GM18505 (cell line): ENCODE measurements at regions not wholly inside any gene's neighbourhood (a gene's known extent, or its start where the extent isn't known, plus 50 kb on each side); places are given as distances from the start of the nearest gene placed in this dataset.
"Not testable (repeated sequence)": the region's sequence is repeated elsewhere in the genome, so short reads cannot be mapped to it uniquely, and the experiment has no call there.

Experiments used
- ATAC-seq: cut with Tn5 transposase; IDR thresholded peaks from one replicate; pipeline ENCODE4 v1.9.1; 2021; ENCODE audit not compliant: unreplicated experiment
- POLR2A ChIP-seq: IDR thresholded peaks from 4 replicates; pipeline ENCODE4 v1.6.1; 2011; ENCODE audit warnings: borderline replicate concordance; ENCODE audit not compliant: insufficient read depth, insufficient read length; ENCODE audit errors: extremely low read depth

DNA sequence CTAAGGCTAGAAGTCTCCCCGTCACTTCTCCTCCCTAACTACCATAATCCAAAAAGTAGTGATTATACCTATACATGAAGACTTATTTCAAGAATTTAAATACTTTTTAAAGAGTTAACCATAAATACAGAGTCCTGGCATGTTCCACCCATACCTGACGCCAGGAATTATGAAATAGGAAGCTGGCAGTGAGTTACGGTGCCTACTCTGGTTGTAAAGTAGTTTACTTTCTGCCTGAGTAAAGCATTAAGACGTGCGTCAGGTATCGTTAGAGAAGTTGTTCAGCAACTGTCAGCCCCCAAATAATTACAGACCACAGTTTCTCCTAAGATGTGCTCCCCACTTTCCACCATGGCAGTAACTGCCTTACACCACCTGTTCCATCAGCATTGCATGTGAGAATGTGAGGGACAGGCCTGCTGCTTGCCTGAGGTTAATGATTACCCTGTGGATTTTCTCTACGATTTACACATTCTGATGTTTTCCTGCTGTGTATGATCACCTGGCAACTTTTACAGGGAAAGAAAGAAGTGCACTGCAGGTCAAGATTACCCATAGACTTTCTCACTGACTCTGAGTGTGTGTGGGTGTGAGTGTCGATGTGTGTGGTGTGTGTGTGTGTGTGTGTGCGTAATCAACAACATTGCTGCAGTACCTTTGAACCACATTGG is 92.3 kb upstream of the SLC7A11 start:
- ATAC-seq, result no peak
- no peak for TF ChIP-seq POLR2A

DNA sequence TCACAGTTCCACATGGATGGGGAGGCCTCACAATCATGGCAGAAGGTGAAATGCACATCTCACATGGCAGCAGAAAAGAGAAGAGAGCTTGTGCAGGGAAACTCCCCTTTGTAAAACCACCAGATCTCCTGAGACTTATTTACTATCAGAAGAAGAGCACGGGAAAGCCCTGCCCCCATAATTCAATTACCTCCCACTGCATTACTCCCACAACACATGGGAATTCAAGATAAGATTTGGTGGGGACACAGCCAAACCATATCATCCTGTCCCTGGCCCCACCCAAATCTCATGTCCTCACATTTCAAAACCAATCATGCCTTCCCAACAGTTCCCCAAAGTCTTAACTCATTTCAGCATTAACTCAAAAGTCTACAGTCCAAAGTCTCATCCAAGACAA is 90.3 kb upstream of the SLC7A11 start:
- ATAC-seq, result not testable (repeated sequence)

DNA sequence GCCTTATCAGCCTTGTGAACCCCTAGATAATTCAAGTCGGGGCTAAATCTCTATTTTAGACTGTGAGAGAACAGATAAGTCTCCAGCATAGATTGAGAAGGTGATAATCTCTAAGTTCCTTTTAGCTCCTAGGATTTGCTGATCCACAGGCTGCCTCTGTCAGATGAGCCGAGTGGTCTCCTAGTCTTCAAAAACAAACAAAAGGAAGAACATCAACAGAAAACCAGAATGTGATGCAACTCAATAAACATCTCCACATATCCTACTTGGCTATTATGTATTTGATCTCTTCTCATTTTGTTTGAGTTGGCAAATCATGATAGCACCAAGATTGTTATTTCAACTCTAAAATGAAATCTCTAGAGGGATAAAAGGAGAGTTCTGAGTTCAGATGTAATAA is 88.4 kb upstream of the SLC7A11 start:
- TF ChIP-seq POLR2A, result no peak
- no peak for ATAC-seq

DNA sequence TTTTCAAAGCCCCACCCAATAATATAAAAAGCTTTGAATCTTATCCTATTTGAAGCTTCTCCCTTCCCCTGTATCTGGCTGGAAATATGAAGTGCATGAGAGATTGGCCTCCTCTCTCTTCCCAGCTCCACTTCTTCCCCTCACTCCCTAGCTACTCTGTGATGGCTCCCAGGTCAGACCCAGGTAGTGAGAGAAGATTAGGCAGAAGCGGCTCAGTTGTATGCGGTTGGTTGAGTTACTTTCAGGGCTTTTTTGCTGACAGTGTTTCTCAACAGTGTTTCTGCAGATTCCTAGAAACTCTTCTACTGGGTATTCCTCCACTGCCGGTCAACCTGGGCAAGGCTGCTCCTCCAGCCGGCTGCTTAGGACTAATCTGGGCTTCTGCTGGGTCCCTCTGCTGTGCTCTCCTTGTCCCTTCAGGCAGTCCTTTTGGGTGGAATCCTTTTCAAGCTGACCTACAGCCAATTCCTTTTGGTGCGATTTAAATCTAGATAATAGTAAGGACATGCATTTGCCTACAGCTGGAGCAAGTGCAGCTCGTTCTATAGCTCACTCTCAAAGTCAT is 87.4 kb upstream of the SLC7A11 start:
- no peak for TF ChIP-seq POLR2A
- no peak for ATAC-seq

DNA sequence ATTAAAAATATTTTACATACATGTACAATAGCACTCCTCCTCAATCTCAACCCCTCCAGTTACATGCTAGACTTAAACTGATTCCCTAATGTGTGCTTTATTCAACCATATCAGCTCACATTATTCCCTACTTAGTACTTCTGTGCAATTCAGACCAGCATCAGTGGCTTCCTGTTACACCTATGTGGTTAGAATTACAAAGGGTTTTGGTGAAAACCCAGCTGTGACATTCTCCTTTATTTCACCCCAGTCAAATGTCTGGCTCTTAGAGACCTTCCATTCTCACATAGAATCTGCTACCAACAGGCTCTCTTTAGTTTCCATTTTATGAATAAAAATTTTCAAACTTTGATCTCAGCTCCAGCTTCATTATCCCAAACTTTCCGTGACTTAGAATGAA is 85.2 kb upstream of the SLC7A11 start:
- no peak for TF ChIP-seq POLR2A
- ATAC-seq, result no peak

DNA sequence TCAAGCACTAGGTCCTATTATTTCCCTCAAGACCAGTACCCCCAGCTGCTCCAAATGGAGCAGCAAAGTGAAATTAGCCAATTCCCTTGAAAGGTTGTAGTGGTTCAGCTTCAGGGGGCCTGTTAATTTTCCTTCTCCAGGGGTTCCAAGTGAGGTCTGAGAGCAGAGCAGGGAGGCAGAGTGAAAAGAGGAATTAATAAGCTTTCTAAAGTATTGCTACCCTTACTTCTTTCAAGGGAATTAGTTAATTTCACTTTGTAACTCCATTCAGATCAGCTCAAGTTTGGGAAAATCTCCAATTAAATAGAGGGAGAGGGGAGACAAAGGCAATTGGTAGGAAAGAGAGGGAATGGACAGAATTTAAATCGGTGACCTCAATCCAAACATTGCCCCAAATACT is 78.7 kb upstream of the SLC7A11 start:
- ATAC-seq, result no peak
- TF ChIP-seq POLR2A, result no peak

DNA sequence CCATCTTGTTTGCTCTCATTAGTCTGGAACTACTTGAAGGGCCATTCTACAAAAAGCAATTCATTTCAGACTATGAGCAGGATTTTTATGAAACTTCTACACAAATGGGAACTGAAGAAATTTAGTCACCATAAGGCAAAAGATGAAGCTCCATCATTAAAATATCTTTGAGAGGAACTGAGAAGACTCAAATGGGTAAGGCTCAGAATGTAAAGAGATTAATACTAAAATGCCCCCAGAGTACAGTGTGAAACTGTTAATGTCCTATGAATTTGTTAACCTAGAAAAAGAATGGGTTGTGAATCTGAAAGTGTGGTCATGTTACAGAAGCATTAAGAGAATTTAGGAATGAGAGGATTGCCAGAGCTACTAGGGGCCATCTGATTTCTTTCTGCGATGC is 77.9 kb upstream of the SLC7A11 start:
- no peak for ATAC-seq
- no peak for TF ChIP-seq POLR2A

DNA sequence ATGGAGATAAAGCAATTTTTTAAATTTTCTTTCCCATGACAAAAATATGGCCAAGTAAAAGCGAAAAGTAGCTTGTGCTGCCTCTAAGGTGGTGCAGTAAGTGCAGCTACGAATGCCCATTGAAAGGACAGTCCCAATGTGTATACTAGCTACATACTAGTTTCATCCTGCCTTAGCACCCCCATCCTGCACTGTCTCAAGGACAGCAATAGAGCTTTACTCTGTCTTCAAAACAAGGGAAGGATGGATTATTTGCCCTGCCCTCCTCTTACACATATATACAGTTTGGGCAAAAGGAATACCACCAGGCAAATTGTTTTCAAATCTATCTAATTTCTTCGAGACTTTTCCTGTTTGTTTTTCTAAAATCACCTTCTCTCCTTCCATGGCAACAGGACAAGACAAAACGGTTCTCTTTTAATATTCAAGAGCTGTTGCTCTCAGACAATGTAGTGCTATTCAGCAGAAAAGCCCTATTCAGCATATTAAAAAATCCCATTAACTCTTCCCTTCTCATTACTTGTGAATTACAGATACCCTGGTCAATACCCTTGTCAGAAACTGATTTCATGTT is 75.1 kb upstream of the SLC7A11 start:
- no peak for ATAC-seq
- no peak for TF ChIP-seq POLR2A

DNA sequence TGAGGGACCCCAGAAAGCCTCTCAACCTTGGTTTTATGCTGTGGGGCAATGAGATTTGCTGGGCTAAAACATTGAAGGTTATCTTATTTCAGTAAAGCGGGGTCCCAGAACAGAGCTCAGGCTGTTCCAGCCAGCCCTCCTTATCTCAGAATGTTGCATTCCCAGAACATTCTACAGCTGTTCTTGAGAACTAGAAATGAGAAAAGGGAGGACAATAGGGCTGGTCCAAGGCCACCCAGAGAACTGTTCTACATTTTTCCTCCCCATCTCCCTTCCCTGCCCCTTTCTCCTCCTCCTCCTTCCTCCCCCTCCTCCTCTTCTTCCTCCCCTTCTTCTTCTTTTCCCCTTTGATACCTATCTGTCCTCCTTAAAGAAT is 70.4 kb upstream of the SLC7A11 start:
- no peak for ATAC-seq
- no peak for TF ChIP-seq POLR2A

DNA sequence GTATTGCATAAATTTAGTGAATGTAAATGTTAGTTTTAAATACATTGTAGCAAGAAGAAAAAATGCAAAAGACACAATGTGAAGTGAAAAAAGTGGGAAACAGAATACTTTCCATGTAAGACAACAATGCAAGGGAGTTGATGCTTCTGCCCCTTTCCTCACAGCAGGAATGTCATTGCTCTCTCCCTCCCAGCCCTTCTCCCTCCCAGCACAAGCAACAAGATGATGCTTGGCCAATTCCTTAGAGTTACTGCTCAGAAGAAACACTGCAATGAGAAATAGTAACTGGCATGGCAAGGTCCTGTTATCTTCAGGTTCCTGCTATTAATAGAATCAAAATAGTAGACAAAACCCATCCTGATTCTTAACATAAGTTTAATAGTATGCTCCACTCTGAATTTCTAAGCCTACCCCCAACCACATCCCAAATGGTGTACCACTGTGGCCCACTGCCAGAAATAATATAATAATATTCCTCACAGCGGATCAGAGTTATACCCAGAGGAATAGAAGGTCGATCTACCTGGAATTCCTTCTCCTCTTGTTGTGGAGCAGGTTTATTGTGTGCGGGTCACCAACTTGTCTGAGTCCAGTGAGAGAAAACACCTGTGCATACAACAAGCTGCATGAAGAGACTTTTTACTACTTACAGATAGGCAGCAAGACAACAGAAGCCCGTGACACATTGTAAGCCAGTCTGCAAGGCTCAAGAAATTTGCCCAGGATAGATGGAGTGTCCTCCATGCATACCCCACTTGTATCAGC is 69.8 kb upstream of the SLC7A11 start:
- TF ChIP-seq POLR2A, result no peak
- ATAC-seq, result no peak

DNA sequence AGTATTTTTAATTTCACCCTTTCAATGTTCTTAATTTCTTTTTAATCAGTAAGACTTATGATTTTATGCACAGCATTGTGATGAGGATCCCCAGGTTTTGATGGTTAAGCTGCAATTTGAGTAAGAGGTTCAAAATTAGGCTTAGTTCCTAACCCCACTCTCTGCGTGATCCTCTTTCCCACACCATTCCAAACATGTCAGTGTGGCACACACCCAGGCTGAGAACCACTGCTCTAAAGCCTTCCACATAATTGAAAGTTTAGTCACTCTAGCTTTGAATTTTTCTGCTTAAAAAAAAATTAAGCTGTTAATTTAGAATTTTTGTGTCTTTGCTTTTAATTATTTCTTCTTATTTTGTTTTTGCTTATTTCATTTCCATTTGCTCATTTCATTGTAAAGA is 68.8 kb upstream of the SLC7A11 start:
- no peak for TF ChIP-seq POLR2A
- no peak for ATAC-seq

DNA sequence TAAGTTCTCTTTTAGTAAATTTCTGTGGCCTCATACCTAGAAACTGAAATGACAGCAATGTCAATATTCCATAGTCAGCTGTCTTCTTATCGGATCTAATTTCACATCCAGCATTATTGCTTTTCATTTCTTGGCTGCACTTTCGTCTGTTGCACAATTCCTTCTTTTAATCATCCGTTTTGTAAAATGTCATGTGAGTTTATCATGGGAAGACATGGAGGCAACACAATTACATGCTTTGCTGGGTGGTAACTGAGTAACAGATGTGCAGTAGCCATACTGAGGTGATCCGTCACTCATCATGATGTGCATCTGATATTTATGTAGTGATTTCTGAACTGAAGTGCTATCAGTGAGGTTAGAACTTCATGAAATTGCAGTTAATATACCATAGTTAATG is 68.3 kb upstream of the SLC7A11 start:
- no peak for TF ChIP-seq POLR2A

DNA sequence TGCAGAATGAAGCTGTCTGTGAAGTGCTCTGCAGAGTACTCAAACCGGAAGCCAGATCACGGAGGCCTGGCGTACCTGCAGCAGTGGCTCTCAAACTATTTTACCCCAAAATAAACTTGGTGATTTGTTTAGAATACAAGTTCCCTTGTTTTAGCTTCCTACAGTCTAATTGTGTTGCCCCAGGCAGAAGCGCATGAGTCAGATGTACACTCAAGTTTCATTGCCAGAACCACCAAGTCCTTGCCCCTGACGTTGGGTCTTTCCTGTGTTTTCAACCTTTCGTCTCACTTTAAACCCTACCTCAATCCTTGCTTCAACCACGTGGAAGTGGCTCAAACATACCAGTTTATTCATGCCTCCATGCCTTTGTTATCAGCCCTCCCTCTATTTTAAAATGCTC is 66.2 kb upstream of the SLC7A11 start:
- no peak for TF ChIP-seq POLR2A
- ATAC-seq, result no peak

More for the DNA sequence above, 68.3 kb upstream of the SLC7A11 start:
- no peak for ATAC-seq

DNA sequence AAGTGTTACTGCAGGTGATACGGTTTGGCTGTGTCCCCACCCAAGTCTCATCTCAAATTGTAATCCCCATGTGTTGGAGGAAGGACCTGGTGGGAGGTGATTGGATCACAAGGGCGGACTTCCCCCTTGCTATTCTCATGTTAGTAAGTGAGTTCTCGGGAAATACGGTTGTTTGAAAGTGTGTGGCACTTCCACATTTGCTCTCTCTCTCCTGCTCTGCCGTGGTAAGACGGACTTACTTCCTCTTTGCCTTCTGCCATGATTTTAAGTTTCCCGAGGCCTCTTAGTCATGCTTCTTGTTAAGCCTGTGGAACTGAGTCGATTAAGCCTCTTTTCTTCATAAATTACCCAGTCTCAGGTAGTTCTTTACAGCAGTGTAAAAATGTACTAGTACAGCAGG is 65.2 kb upstream of the SLC7A11 start:
- no peak for ATAC-seq
- TF ChIP-seq POLR2A, result no peak

DNA sequence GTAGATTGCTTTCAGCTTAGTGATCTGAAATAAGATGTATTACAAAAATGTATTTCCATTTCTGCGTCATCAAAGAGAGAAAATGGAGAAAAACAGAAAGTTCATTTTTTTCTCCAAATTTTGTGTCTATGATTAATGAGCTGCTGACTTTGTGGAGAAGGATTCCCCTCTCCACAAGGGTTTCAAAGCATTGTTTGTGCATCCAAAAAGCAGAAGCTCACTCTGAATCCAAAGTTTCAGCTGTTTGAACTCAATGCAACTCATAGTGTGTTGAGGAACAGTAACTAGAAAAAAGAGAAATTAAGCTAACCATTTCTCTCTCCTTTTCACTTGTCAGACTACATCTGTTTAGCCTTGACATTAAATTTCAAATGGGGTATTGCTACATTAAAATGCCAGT is 62.9 kb upstream of the SLC7A11 start:
- ATAC-seq, result no peak
- no peak for TF ChIP-seq POLR2A

DNA sequence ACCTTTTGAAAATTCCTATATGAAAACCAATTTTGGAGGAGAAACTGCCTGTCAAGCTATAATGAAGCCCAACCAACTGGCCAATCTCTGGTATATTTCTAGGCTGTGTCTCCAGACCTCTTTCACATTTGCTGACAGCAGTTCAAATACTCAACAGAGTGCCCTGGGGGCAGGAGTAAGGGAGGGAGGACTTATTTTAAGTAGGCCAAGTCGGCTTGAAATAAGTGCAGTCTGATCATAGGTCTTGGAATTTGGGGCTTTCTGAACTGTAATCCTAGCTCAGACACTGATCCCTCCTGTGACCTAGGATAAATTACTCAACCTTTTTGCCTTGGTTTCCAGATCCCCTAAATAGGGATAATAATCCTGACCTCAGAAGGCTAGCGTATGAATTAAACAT is 59.4 kb upstream of the SLC7A11 start:
- TF ChIP-seq POLR2A, result no peak
- no peak for ATAC-seq
